Daoy (cell line): ENCODE measurements at regions not wholly inside any gene's neighbourhood (a gene's known extent, or its start where the extent isn't known, plus 50 kb on each side); places are given as distances from the start of the nearest gene placed in this dataset.
"Not testable (repeated sequence)": the region's sequence is repeated elsewhere in the genome, so short reads cannot be mapped to it uniquely, and the experiment has no call there.

Experiments used
- DNase-seq: peaks from one replicate; pipeline ENCODE4 v3.0.0-alpha.2; 2015; ENCODE audit warnings: low read depth

- no peak for DNase-seq
Measured at GRCh38 chr10:6877336-6877721, 297.3 kb upstream of the PRKCQ start.

GRCh38 chr10:6875269-6875865, 295.3 kb upstream of the PRKCQ start:
- DNase-seq = no peak

GRCh38 chr10:6871128-6871527, 291.1 kb upstream of the PRKCQ start:
- DNase-seq = no peak

DNA sequence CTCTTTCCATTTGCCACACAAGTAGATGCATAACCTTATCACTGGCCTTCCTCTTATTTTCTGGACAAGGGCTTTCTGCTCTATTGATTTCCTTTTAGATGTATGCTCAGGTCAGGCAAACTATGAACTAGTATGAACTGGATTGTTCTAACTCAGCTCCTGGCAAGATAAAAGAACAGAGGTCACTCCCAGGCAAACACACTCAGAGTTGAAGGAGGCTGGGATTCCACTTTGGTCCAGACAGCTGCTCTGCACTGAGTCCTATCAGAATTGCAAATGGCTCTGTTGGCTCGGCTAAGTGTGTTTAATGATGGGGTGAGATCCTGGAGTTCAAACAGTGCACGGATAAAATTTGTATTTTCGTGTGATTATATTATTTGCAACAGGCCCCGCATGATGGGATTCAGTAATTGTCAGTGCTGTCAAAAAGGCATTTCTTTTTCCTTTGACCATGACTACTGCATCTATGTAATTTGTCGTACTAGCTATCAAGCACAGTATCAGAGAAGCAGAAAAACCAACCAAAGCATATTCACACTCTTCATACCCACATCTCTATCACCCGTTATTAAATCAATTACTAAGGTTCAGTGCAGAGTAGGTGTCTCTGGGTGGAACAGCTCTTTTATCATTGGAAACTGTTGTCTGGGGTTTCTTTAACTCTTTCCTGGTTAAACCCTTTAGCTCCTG, 288.1 kb upstream of the PRKCQ start:
- DNase-seq = no peak

DNA sequence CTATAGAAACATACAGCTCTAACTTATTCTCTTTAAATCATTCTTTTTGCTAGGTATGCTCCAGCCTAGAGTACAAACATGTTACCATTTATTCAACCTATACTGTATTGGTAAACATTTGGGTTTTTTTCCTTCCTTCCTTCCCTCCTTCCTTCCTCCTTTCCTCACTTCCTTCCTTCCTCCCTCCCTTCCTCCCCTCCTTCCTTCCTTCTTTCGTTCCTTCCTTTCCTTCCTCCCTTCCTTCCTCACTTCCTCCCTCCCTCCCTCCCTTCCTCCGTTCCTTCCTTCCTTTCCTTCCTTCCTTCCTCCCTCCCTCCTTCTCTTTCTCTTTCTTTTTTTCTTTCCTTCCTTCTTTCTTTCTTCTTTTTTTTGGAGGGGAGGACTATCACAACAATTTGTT, 286.7 kb upstream of the PRKCQ start:
- no peak for DNase-seq

GRCh38 chr10:6864142-6864541, 284.1 kb upstream of the PRKCQ start:
- DNase-seq = no peak

- no peak for DNase-seq
Measured at GRCh38 chr10:6863381-6863780, 283.3 kb upstream of the PRKCQ start.

GRCh38 chr10:6850452-6850851, 270.4 kb upstream of the PRKCQ start:
- DNase-seq = no peak

GRCh38 chr10:6847561-6847960, 267.5 kb upstream of the PRKCQ start:
- DNase-seq = no peak

DNA sequence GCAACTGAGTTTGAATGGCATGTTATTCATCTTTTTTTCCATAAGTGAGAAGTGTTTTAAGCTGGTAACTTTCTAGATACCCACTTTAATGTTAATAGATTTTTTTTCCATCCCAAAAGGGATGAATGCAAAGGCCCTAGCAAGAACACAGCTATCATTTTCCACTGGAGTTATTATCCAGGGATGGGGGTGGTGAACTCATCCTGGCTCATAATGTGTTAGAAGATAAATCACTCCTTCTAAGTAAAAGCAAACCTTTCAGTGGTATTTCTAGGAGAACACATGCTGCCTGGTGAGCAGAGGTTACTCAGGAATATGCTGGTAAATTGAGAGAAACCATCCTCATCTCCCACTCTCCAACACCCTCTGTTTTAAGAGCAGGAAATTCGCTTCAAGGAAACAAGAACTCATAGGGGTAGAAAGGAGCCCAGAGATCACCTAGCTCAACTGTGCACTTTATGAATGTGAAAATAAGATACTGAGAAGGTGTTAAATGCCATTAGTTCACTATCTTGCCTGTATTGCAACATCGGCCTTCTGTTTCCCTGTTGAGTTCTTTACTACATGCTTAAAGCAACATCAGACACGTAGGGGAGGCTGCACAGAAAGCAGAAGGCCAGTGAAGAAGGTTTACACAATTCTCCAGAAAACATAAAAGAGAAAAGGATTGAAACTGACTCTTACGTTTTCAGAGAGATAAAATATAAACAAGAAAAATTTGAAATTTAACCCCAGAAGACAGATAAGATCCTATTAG, 264.0 kb upstream of the PRKCQ start:
- no peak for DNase-seq

DNA sequence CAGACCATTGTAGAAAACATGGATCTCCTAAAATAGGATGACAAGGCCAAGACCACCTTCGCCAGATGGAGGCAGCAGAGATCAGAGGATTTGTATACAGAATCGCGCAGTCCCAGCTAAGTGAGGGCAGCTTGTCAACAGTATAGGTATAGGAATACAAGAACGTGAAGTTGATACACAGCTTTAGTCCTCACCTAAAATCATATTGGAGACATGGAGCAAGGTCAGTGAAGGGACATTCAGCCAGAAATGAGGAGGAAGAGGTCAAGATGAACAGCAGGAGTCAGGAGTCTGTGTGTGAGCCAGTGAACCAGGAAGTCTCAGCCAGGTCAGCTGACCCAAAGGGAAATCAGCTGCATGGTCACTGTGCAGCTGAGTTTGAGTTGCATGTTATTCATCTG, 263.4 kb upstream of the PRKCQ start:
- no peak for DNase-seq

DNA sequence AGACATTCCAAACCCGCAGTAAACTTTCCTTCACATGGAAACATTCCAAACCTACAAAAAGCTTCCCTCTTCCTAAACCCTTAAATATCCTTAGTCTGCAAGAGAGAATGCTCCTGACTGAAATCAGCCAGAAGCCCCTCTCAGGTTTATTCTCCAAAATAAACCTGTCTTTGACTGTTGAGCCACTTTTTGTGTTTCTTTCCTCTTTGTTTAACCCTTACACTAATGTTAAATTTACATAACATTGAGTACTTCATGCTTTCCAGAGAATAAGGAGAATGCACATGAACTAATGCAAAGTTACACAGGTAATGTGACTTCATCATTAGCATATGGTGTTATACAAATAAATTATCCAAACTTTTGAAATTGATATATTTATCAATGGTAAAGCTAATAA, 262.6 kb upstream of the PRKCQ start:
- DNase-seq = no peak

DNA sequence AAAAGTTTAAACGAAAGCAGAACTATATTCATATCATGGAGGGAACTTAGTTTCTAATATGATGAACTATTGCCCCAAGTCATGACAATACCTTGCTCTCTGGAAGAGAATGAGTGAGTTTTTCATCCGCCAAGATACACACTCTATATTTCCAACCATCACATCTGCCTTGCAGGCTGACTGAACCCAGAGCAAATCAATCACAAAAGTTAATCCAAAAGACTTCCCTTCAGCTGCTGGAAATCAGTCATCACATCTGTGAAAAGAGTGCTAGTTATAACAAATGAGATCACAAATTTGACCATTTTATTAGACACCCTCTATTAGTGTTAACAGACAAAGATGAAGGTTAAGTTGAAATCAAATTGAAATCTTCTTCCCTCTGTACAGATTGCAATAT, 261.7 kb upstream of the PRKCQ start:
- no peak for DNase-seq

GRCh38 chr10:6840766-6841165, 260.7 kb upstream of the PRKCQ start:
- DNase-seq = peak; percentile 30

GRCh38 chr10:6840201-6840691, 260.2 kb upstream of the PRKCQ start:
- DNase-seq = no peak

- no peak for DNase-seq
Measured at GRCh38 chr10:6838118-6838517, 258.0 kb upstream of the PRKCQ start.

DNA sequence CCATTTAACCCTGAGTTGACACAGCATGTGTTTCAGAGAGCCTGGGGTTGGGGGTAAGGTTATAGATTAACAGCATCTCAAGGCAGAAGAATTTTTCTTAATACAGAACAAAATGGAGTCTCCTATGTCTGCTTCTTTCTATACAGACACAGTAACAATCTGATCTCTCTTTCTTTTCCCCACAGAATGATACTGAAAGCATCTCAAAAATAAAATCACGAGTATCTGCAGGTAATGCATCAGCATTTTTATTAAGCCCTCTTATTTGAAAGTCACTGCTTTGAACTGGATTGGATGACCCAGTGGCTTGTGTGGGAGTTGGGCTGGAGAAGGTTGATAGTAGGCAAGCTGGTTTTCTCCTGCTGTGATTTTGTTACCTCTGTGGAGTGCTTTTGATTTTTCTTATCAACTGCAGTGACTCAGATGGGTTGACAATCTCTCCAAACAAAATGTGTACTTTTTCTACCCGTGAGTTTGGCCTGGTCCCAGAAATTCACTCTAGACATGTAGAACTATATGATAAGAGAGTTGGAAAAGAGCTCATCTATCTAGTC, 253.5 kb upstream of the PRKCQ start:
- no peak for DNase-seq

DNA sequence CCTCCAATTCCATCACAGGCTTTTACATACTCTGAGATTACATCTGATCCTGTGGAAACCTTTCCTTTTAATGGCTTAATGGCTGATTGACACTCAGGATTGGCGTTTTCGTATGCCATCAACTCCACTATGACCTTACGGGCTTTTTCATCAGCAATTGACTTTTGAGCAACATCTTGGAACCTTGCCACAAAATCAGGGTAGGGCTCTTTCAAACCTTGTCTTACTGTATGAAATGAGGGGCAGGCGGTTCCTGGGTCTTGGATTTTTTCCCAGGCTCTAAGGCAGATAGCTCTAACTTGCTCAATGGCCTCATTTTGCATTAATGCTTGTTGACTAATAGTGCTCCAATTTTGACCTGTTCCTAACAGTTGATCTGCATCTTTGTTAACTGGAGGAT, 250.9 kb upstream of the PRKCQ start:
- DNase-seq = not testable (repeated sequence)

DNA sequence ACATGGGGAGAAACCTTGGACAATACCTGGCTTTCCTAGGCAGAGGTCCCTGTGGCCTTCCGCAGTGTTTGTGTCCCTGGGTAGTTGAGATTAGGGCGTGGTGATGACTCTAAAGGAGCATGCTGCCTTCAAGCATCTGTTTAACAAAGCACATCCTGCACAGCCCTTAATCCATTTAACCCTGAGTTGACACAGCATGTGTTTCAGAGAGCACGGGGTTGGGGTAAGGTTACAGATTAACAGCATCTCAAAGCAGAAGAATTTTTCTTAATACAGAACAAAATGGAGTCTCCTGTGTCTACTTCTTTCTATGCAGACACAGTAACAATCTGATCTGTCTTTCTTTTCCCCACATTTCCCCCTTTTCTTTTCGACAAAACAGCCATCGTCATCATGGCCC, 244.7 kb upstream of the PRKCQ start:
- DNase-seq = not testable (repeated sequence)

- DNase-seq = no peak
Measured at GRCh38 chr10:6823770-6824169, 243.7 kb upstream of the PRKCQ start.

DNA sequence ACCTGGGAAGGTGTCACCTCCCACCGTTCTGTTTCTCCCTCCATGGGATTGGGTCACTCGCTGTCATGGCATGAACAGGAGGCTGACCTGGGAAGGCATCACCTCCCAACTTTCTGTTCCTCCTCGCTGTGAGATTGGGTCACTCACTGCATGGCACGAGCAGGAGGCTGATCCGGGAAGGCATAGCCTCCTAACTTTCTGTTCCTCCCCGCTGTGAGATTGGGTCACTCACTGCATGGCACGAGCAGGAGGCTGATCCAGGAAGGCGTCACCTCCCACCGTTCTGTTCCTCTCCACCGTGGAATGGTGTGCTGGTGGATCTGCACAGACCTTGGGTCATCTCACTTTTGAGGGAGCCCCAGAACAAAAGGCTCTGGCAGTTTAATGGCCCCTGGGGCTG, 239.2 kb upstream of the PRKCQ start:
- DNase-seq = no peak

DNA sequence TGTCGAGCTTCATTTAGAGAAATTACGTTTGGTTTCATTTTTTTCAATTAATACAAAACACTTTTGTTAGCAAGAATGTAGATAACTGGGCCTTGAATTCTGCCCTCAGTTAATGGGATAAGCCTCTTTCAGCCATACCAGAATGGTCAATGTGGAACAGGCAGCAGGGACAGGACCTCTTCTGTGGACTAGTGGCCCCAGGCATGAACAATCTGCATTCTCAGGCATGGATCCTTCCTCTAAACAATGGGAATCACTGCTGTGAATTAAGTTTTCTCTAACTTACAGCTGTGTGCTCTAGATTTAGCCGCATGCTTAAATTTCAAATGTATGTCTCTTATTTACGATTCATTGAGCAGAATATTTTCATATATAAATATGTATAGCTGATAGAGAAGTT, 237.7 kb upstream of the PRKCQ start:
- DNase-seq = no peak

DNA sequence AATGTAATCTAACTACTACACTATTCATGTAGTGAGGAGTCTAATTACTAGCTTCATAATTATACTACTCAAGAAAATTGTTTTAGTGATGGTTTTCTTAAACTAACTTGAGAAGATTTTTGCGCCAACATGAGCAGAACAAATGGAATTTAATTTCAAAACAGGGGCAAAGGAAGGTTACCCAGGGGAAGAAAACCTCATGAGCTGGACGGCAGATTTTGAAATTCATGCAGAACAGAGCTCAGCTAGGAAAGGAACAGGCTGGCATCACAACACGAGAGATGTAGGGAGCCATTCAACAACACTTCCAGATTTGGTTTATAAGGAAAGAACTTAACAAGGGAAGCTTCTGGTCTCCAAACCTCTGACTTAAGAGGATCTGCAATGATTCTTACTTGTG, 235.3 kb upstream of the PRKCQ start:
- DNase-seq = no peak
